ENCODE measurements at regions not wholly inside any gene's neighbourhood (a gene's known extent, or its start where the extent isn't known, plus 50 kb on each side); places are given as distances from the start of the nearest gene placed in this dataset.

DNA sequence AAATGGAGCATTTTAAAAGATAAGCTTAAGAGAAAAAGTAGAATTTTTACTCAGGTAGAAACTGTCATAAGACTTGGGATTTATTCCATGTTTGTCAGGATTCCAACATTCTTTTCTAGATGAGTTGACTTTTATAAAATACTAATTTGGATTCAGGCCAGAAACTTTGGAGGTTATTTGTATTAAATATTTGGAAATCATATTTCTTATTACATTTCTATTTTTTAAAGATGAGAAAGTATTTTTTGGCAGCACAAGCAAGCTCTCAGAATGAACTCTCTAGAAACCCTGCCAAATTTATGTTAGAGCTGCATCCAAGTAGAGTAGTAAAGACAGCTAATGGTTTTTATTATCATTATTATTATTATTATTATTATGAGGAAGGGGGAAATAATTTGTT, 1014.9 kb upstream of the GJE1 start:
- TF ChIP-seq, protein P1, sequence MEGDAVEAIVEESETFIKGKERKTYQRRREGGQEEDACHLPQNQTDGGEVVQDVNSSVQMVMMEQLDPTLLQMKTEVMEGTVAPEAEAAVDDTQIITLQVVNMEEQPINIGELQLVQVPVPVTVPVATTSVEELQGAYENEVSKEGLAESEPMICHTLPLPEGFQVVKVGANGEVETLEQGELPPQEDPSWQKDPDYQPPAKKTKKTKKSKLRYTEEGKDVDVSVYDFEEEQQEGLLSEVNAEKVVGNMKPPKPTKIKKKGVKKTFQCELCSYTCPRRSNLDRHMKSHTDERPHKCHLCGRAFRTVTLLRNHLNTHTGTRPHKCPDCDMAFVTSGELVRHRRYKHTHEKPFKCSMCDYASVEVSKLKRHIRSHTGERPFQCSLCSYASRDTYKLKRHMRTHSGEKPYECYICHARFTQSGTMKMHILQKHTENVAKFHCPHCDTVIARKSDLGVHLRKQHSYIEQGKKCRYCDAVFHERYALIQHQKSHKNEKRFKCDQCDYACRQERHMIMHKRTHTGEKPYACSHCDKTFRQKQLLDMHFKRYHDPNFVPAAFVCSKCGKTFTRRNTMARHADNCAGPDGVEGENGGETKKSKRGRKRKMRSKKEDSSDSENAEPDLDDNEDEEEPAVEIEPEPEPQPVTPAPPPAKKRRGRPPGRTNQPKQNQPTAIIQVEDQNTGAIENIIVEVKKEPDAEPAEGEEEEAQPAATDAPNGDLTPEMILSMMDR (IDR thresholded peaks at IDR 0.05), result no peak
- no peak for TF ChIP-seq POLR2A (IDR thresholded peaks at IDR 0.05)

Data from heart left ventricle (tissue), 13 donors.